B cell (primary cell): ENCODE measurements at regions not wholly inside any gene's neighbourhood (a gene's known extent, or its start where the extent isn't known, plus 50 kb on each side); places are given as distances from the start of the nearest gene placed in this dataset.

Experiments used
- ATAC-seq: fragments of 200-7000 bp; cut with Tn5 transposase; one replicate; pipeline ENCODE4 v1.10.0; 2021; ENCODE audit warnings: low read depth, mild to moderate bottlenecking, moderate number of reproducible peaks, moderate library complexity
- CTCF ChIA-PET: fragments of 350-600 bp; sonication (Branson Sonifier 250); formaldehyde crosslinking; loops from one replicate; lab custom pipeline; 2021; ENCODE audit warnings: antibody characterized with exemption, inconsistent platforms; lab: Charles Lee
- POLR2A ChIA-PET: fragments of 350-600 bp; sonication (Branson Sonifier 250); formaldehyde crosslinking; loops from one replicate; lab custom pipeline; 2021; ENCODE audit warnings: antibody characterized with exemption; lab: Charles Lee
- DNase-seq: peaks from one replicate; pipeline ENCODE4 v3.0.0; 2013
- H2AFZ ChIP-seq: 2 replicates; pipeline ENCODE4 v1.6.1; 2012; ENCODE audit warnings: mild to moderate bottlenecking, low read depth, low read length; ENCODE audit not compliant: insufficient read depth, poor library complexity, severe bottlenecking
- H3K27ac ChIP-seq, 2 donors: 1 replicate in 1 of 2; 2 replicates in 1 of 2; pipeline ENCODE4 v1.5.1; 2012 to 2013; ENCODE audit warnings: low read length in 2 of 2, mild to moderate bottlenecking in 2 of 2, moderate library complexity in 1 of 2
- H3K27me3 ChIP-seq, 4 experiments: fragments of 200-600 bp in 1 of 4; sonication (generic) in 1 of 4; replicated peaks in 1 of 4; 1 replicate in 2 of 4; 2 replicates in 2 of 4; pipeline versions ENCODE4 v1.6.1 to v1.7.0; 2013 to 2016; ENCODE audit warnings: low read length in 3 of 4, mild to moderate bottlenecking in 2 of 4, mixed read lengths in 1 of 4, moderate library complexity in 1 of 4; ENCODE audit not compliant: insufficient read depth in 4 of 4, control insufficient read depth in 3 of 4; ENCODE audit errors: control extremely low read depth in 1 of 4
- H3K36me3 ChIP-seq, 2 experiments: replicated peaks in 1 of 2; 1 replicate in 1 of 2; 2 replicates in 1 of 2; pipeline versions ENCODE4 v1.6.1 to v1.7.1; 2013; ENCODE audit warnings: low read length in 1 of 2; ENCODE audit not compliant: insufficient read depth in 2 of 2, control insufficient read depth in 1 of 2; ENCODE audit errors: control extremely low read depth in 1 of 2, extremely low read depth in 1 of 2
- H3K4me1 ChIP-seq, 2 donors: fragments of 200-600 bp in 1 of 2; sonication (generic) in 1 of 2; 1 replicate in 1 of 2; 2 replicates in 1 of 2; pipeline versions ENCODE4 v1.5.1 to v1.6.1; 2013 to 2017; ENCODE audit warnings: low read length in 2 of 2; ENCODE audit not compliant: control insufficient read depth in 2 of 2, insufficient read depth in 2 of 2
- H3K4me2 ChIP-seq: replicated peaks from 2 replicates; pipeline ENCODE3; 2012; ENCODE audit warnings: mild to moderate bottlenecking, low read depth, low read length; ENCODE audit not compliant: poor library complexity, severe bottlenecking
- H3K4me3 ChIP-seq, 5 experiments: fragments of 200-600 bp in 1 of 5; sonication (generic) in 1 of 5; 1 replicate in 3 of 5; 2 replicates in 2 of 5; pipeline versions ENCODE4 v1.5.1 to v1.7.0; 2011 to 2016; ENCODE audit warnings: low read length in 4 of 5, mild to moderate bottlenecking in 4 of 5, low read depth in 2 of 5, control low read depth in 1 of 5, moderate library complexity in 1 of 5; ENCODE audit not compliant: insufficient read depth in 1 of 5; ENCODE audit errors: control extremely low read depth in 1 of 5, extremely low read depth in 1 of 5
- H3K79me2 ChIP-seq: fragments of 200-600 bp; sonication (generic); one replicate; pipeline ENCODE4 v1.6.0; 2016; ENCODE audit warnings: low read length; ENCODE audit not compliant: control insufficient read depth, insufficient read depth
- H3K9ac ChIP-seq: fragments of 200-600 bp; sonication (generic); 2 replicates; pipeline ENCODE4 v1.6.1; 2017; ENCODE audit warnings: mild to moderate bottlenecking, low read length, moderate library complexity
- H3K9me3 ChIP-seq, 3 donors: one replicate each; pipeline versions ENCODE4 v1.6.1 to v1.7.1; 2013; ENCODE audit warnings: low read length in 2 of 3; ENCODE audit not compliant: control insufficient read depth in 2 of 3, insufficient read depth in 1 of 3; ENCODE audit errors: control extremely low read depth in 1 of 3
- H4K20me1 ChIP-seq: 2 replicates; pipeline ENCODE4 v1.6.0; 2012; ENCODE audit warnings: mild to moderate bottlenecking, low read length; ENCODE audit not compliant: insufficient read depth, control insufficient read depth, poor library complexity, severe bottlenecking
- H3K27ac Mint-ChIP-seq: one replicate; pipeline ENCODE4 v1.8.0; 2021; ENCODE audit warnings: mixed read lengths
- H3K27me3 Mint-ChIP-seq: one replicate; pipeline ENCODE4 v1.8.0; 2021; ENCODE audit warnings: mixed read lengths
- H3K4me1 Mint-ChIP-seq: one replicate; pipeline ENCODE4 v1.8.0; 2021; ENCODE audit warnings: mixed read lengths
- H3K4me3 Mint-ChIP-seq: one replicate; pipeline ENCODE4 v1.8.0; 2021; ENCODE audit warnings: mixed read lengths
- H3K9me3 Mint-ChIP-seq: one replicate; pipeline ENCODE4 v1.8.0; 2022; ENCODE audit warnings: mixed read lengths; ENCODE audit not compliant: insufficient read depth
- EZH2 ChIP-seq: IDR thresholded peaks from 2 replicates; pipeline ENCODE4 v1.6.1; 2012; ENCODE audit warnings: borderline replicate concordance, low read depth, mild to moderate bottlenecking, moderate library complexity, low read length; ENCODE audit not compliant: insufficient read depth, poor library complexity, severe bottlenecking
- WGBS: methylation state at CpG from one replicate; pipeline ENCODE4 v1.1.5; 2013; ENCODE audit warnings: missing lambda C conversion rate; ENCODE audit not compliant: insufficient coverage; 5-methylcytosine and 5-hydroxymethylcytosine counted together
- intact Hi-C: fragments of 100-400 bp; cut with micrococcal nuclease; formaldehyde crosslinking; loops from one replicate; pipeline ENCODE4 v1.10.0; 2022
- TF ChIP-seq, protein P1 (sequence below): fragments of 200-600 bp; IDR thresholded peaks from one replicate; pipeline ENCODE4 v1.8.0; 2022; ENCODE audit warnings: antibody characterized with exemption, mild to moderate bottlenecking

DNA sequence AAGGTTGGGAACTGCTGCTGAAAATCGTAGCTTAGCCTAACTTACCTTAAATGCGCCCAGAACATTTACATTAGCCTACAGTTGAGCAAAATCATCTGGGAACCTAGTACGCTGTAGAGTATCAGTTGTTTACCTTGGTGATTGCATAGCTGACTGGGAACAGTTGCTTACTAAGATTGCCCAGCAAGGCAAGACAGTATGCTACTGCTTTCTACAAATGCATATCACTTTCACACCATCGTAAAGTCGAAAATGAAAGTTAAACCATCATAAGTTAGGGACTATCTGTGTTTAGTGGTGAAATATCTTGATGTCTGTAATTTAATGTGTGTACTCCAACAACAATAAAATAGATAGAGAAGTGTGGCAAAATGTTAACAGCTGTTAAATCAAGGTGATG, 1670.6 kb upstream of the PCDH20 start:
- H3K27me3 ChIP-seq: no peaks in the 10 kb centered on the region
- H3K4me1 Mint-ChIP-seq: no peaks in the 10 kb centered on the region
- H3K36me3 ChIP-seq: no peaks in the 10 kb centered on the region
- H3K79me2 ChIP-seq: no peaks in the 10 kb centered on the region
- H3K27me3 Mint-ChIP-seq: no peaks in the 10 kb centered on the region
- intact Hi-C loops: no loop called here
- no peak overlapping the region for H3K27ac ChIP-seq
- ChIA-PET POLR2A (no interaction called here), CTCF (no interaction called here)
- no peak for TF ChIP-seq EZH2
- TF ChIP-seq, protein P1, sequence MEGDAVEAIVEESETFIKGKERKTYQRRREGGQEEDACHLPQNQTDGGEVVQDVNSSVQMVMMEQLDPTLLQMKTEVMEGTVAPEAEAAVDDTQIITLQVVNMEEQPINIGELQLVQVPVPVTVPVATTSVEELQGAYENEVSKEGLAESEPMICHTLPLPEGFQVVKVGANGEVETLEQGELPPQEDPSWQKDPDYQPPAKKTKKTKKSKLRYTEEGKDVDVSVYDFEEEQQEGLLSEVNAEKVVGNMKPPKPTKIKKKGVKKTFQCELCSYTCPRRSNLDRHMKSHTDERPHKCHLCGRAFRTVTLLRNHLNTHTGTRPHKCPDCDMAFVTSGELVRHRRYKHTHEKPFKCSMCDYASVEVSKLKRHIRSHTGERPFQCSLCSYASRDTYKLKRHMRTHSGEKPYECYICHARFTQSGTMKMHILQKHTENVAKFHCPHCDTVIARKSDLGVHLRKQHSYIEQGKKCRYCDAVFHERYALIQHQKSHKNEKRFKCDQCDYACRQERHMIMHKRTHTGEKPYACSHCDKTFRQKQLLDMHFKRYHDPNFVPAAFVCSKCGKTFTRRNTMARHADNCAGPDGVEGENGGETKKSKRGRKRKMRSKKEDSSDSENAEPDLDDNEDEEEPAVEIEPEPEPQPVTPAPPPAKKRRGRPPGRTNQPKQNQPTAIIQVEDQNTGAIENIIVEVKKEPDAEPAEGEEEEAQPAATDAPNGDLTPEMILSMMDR: no peak
- no peak for DNase-seq
- ATAC-seq: no peak
- no peak overlapping the region for H3K4me3 ChIP-seq
- 100% methylated on average over 1 of the region's 5 CpGs for WGBS
- no peak overlapping the region for H3K27ac Mint-ChIP-seq
- no peak overlapping the region for H3K4me3 Mint-ChIP-seq
- no peaks in the 10 kb centered on the region for H3K4me1 ChIP-seq
- no peak overlapping the region for H3K4me2 ChIP-seq
- H3K9me3 Mint-ChIP-seq: peaks cover 3% of the 10 kb centered on the region
- no peaks in the 10 kb centered on the region for H3K9me3 ChIP-seq
- no peak overlapping the region for H3K9ac ChIP-seq
- no peak overlapping the region for H2AFZ ChIP-seq
- H4K20me1 ChIP-seq: no peaks in the 10 kb centered on the region

DNA sequence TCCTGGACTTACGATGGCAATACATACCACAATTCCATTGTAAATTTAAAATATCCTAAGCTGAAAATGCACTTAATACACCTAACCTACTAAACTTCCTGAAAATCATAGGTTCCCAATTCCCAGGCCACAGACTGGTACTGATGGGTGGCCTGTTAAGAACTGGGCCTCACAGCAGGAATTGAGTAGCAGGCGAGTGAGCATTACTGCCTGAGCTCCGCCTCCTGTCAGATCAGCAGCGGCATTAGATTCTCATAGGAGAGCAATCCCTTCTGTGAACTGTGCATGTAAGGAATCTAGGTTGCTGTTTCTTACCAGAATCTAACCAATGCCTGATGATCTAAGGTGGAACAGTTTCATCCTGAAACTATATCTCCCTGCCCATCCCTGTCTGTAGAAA, 1670.2 kb upstream of the PCDH20 start:
- ATAC-seq (no peak), DNase-seq (no peak)
- WGBS: 87% methylated on average over 3 of the region's 4 CpGs
- intact Hi-C loops: no loop called here
- Mint-ChIP-seq H3K4me3 (no peak overlapping the region), H3K9me3 (peaks cover 6% of the 10 kb centered on the region), H3K4me1 (no peaks in the 10 kb centered on the region), H3K27me3 (no peaks in the 10 kb centered on the region), H3K27ac (no peak overlapping the region)
- Histone ChIP-seq H3K27me3 (no peaks in the 10 kb centered on the region), H3K27ac (no peak overlapping the region), H3K79me2 (no peaks in the 10 kb centered on the region), H2AFZ (no peak overlapping the region), H3K36me3 (no peaks in the 10 kb centered on the region), H3K9me3 (no peaks in the 10 kb centered on the region), H3K4me2 (no peak overlapping the region), H4K20me1 (no peaks in the 10 kb centered on the region), H3K4me3 (no peak overlapping the region), H3K4me1 (no peaks in the 10 kb centered on the region), H3K9ac (no peak overlapping the region)
- CTCF ChIA-PET: no interaction called here
- TF ChIP-seq, protein P1: no peak
- no peak for TF ChIP-seq EZH2
- POLR2A ChIA-PET: no interaction called here
